GM19043 (cell line): ENCODE measurements at regions not wholly inside any gene's neighbourhood (a gene's known extent, or its start where the extent isn't known, plus 50 kb on each side); places are given as distances from the start of the nearest gene placed in this dataset.
"Not testable (repeated sequence)": the region's sequence is repeated elsewhere in the genome, so short reads cannot be mapped to it uniquely, and the experiment has no call there.

Source experiments
- ATAC-seq: cut with Tn5 transposase; IDR thresholded peaks from one replicate; pipeline ENCODE4 v1.9.1; 2021; ENCODE audit warnings: low read depth; ENCODE audit not compliant: unreplicated experiment

DNA sequence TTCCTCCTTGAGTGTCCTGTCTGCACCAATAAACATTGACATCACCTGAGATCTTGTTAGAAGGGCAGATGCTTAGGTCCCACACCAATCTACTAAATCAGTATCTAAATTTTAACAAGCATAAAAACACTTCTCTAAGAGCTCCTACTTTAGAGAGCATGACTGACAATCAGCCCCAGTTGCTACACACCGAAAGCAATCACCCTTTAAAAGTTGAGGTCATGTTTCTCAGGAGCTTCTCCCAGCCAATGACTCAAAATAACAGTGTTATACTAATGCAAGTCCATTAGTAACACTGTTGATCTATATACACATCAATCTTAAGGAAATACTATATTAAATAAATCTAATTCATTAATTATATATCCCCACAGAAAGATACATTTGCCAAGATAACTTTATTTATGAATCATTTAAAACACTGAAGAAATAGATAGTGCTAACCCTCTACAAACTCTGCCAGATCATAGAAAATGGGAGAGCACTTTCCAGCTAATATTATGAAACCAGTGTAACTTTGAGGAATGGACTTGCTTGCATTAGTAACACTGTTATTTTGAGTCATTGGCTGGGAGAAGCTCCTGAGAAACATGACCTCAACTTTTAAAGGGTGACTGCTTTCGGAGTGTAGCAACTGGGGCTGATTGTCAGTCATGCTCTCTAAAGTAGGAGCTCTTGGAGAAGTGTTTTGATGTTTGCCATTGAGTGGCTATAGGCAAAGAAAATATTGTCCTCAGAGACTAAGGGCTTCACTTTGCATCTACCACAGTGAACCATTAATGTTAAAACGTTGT is 109.8 kb upstream of the HDX start:
- no peak for ATAC-seq

- no peak for ATAC-seq
Measured at GRCh38 chrX:84634201-84634782, 132.0 kb upstream of the HDX start.

GRCh38 chrX:84666086-84666485 is 163.8 kb upstream of the HDX start:
- no peak for ATAC-seq

GRCh38 chrX:84690228-84690627 is 188.0 kb upstream of the HDX start:
- no peak for ATAC-seq

- no peak for ATAC-seq
Measured at GRCh38 chrX:84709987-84710386, 207.7 kb upstream of the HDX start.

DNA sequence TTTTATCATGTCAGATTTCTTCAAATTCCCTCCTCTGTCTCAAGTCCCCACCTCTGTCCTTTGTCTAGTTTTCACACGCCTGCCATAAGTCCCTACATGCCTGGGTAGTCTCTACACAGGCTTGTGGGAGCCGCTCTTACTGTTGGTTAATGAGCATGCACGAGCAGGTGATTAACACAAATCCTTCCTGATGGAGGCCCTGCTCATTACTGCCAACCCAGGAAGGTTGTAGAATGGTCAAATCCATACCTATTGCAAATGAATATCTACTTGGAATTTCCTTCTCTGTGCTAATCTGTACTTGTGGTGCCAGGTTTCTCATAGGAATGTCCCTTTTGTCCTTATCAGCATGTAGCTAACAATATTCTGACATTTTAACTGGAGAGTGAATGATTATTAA is 208.4 kb upstream of the HDX start:
- no peak for ATAC-seq

GRCh38 chrX:84712621-84713020 is 210.4 kb upstream of the HDX start:
- ATAC-seq: no peak

DNA sequence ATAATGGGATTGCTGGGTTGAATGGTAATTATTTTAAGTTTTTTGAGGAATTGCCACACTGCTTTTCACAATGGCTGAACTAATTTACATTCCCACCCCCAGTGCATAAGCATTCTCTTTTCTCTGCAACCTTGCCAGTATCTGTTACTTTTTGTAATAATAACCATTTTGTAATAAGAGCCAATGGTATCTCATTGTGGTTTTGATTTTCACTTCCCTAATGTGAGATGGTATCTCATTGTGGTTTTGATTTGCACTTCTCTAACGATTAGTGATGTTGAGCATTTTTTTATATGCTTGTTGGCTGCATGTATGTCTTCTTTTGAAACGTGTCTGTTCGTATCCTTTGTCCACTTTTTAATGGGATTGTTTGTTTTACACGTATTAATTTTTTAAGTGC is 213.1 kb upstream of the HDX start:
- no peak for ATAC-seq

DNA sequence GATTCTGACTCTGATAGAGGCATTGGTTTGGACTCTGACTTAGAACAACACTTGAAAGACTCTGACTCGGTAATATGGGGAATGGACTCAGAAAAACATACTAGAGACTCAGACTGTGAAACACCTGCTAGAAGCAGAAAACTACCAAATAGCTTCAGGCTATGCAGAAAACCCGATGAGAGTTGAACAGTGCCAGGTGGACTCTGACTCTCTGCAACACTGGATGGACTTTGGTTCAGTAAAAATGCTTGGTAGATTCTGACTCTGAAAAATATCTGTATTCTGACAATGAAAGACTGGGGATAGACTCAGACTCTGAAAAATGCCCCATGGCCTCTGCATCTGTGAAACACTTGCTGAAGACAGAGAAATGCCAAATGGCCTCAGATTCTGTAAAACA is 215.1 kb upstream of the HDX start:
- no peak for ATAC-seq

GRCh38 chrX:84721416-84721815 is 219.2 kb upstream of the HDX start:
- ATAC-seq: no peak

GRCh38 chrX:84724576-84724975 is 222.3 kb upstream of the HDX start:
- no peak for ATAC-seq

DNA sequence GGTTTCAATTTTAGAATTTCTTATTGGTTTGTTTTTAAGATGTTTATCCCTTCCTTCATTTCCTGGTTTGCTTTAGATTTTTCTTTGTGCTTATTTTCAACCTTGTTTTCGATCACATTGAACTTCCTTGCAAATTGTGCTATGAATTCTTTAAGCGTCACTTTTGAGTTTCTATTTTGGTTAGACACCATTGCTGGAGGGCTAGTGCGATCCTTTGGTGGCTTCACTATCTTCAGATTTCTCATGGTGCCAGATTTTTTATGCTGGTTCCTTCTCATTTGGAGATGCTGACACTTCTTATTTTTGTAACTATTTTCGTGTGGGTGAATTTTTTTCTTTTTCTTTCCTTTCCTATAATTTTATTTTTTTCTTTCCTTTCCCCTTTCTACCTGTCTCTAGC is 227.2 kb upstream of the HDX start:
- no peak for ATAC-seq

GRCh38 chrX:84729809-84730208 is 227.6 kb upstream of the HDX start:
- peak; percentile 96 for ATAC-seq

GRCh38 chrX:84735025-84735424 is 232.8 kb upstream of the HDX start:
- ATAC-seq: no peak

- no peak for ATAC-seq
Measured at GRCh38 chrX:84737471-84737871, 235.2 kb upstream of the HDX start.

- no peak for ATAC-seq
Measured at GRCh38 chrX:84747516-84747915, 245.3 kb upstream of the HDX start.

DNA sequence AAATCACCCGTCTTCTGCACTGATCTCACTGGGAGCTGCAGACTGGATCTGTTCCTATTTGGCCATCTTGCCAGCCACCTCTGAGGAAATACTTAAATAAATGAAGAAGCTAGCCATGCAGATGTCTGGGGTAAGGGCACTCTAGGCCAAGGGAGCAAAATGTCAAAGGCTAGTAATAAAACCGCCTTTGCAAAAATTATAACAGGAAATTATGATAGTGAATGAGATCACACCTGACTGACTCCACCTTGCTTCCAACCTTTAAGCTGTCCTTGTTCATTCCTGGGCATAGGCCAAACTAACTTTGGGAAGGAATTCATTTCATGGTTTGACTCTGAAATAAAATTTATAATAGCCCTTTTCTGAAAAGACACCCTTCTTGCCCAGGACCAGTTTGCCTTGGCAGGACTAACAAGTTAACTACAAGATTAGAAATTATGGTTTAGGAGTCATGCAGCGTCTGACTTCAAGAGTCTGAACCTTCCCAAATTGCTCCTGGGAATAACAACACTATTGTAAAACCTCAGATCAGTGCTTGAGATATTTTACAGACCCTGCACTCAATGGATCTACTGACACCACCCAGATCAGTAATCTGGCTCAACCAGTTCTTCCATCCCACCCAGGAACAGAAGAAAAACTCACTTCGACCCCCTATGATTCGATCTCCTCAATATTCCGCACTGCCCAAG is 246.9 kb upstream of the HDX start:
- no peak for ATAC-seq

DNA sequence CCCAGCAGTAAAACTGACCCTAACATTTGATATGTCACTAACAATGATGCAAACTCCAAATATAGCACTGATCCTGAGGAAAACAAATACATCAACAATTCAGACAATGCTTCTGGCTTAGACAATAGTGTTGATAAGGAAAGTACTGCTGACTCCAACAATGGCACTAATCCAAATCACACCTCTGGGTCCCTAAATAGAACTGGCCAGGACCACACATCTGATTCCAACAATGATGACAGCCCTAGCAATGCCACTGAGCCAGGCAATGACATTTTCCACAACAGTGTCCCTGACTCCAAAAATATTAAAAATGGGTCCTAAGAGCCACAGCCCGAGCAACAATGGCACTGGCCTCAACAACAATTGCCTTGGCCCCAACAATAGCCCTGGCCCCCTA is 243.1 kb upstream of the APOOL start:
- ATAC-seq: no peak

DNA sequence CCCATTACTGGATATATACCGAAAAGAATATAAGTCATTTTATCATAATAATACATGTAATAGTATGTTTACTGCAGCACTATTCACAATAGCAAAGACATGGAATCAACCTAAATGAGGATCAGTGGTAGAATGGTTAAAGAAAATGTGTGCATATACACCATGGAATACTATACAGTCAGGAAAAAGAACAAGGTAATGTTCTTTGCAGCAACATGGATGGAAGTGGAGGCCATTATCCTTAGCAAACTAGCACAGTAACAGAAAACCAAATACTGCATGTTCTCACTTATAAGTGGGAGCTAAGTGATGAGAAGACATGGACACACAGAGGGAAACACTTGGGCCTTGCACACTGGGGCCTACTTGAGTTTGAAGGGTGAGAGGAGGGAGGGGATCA is 207.4 kb upstream of the APOOL start:
- ATAC-seq: no peak

DNA sequence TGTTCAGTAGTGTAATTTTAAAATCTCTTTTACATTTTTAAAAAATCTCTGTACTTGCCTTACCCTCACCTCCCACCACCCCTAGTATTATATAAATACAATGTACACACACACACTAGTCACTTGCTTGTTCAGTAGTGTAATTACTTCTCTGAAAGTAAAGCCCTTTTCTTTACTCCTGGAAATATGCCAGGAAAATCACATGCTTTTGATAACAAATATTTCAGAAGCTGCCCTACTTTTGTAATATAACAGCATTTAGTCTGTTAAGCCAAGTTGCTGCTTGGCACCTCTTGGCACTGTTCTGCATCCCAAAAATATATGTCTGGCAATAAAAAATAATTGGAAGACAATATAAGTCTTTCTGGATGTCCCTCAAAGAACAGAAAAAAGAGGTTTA is 172.8 kb upstream of the APOOL start:
- no peak for ATAC-seq

GRCh38 chrX:84846541-84846940 is 157.1 kb upstream of the APOOL start:
- ATAC-seq: not testable (repeated sequence)

DNA sequence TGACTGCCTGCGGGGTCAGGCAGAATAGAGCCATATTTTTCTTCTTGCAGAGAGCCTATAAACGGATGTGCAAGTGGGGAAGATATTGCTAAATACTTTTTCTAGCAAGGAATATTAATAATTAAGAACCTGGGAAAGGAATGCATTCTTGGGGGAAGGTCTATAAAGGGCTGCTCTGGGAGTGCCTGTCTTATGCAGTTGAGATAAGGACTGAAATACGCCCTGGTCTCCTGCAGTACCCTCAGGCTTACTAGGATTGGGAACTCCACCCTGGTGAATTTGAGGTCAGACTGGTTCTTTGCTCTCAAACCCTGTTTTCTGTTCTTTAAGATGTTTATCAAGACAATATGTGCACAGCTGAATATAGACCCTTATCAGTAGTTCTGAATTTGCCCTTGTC is 152.5 kb upstream of the APOOL start:
- ATAC-seq: not testable (repeated sequence)
